Uterus (tissue), 2 donors: ENCODE measurements at regions not wholly inside any gene's neighbourhood (a gene's known extent, or its start where the extent isn't known, plus 50 kb on each side); places are given as distances from the start of the nearest gene placed in this dataset.

Experiments
- CTCF ChIP-seq, 4 experiments: fragments of 200-600 bp in 2 of 4; fragments of 450-650 bp in 2 of 4; sonication (generic) in 2 of 4; IDR thresholded peaks; one replicate each; pipeline ENCODE4 v1.5.1; 2016 to 2019; ENCODE audit warnings: antibody characterized with exemption in 4 of 4, mild to moderate bottlenecking in 2 of 4, moderate library complexity in 1 of 4
- POLR2A ChIP-seq, 2 donors: fragments of 450-650 bp; IDR thresholded peaks; one replicate each; pipeline ENCODE4 v1.6.1; 2016; ENCODE audit warnings: antibody characterized with exemption in 2 of 2, mild to moderate bottlenecking in 1 of 2, moderate library complexity in 1 of 2

- TF ChIP-seq CTCF (IDR thresholded peaks at IDR 0.05) (no peak), POLR2A (IDR thresholded peaks at IDR 0.05) (no peak)
Observed at GRCh38 chr4:7126981-7127380, 59.1 kb upstream of the GRPEL1 start.
